HEK293 (cell line): ENCODE measurements at regions not wholly inside any gene's neighbourhood (a gene's known extent, or its start where the extent isn't known, plus 50 kb on each side); places are given as distances from the start of the nearest gene placed in this dataset.

Source experiments
- MYNN ChIP-seq: fragments of 450-650 bp; formaldehyde crosslinking; IDR thresholded peaks from 2 replicates; pipeline ENCODE4 v1.5.1; 2016; ENCODE audit warnings: missing biosample characterization, missing genetic modification characterization, borderline replicate concordance
- SETDB1 ChIP-seq: IDR thresholded peaks from one replicate; pipeline ENCODE4 v1.6.1; 2017; ENCODE audit warnings: mild to moderate bottlenecking, low read length, moderate library complexity, mixed read lengths; ENCODE audit not compliant: insufficient read length
- ZNF302 ChIP-seq: fragments of 450-650 bp; formaldehyde crosslinking; IDR thresholded peaks from 2 replicates; pipeline ENCODE4 v1.5.1; 2016; ENCODE audit warnings: missing biosample characterization, missing genetic modification characterization, low read depth
- ZNF366 ChIP-seq: fragments of 450-650 bp; formaldehyde crosslinking; conservative IDR thresholded peaks from 2 replicates; pipeline ENCODE4 v1.5.1; 2016; ENCODE audit warnings: missing biosample characterization, missing genetic modification characterization
- ZNF37A ChIP-seq: fragments of 450-650 bp; IDR thresholded peaks from 2 replicates; pipeline ENCODE4 v1.5.1; 2018; ENCODE audit warnings: missing biosample characterization, missing genetic modification characterization
- ZNF514 ChIP-seq: fragments of 450-650 bp; formaldehyde crosslinking; IDR thresholded peaks from 2 replicates; pipeline ENCODE4 v1.5.1; 2016; ENCODE audit warnings: missing biosample characterization, missing genetic modification characterization
- ZNF558 ChIP-seq: fragments of 450-650 bp; formaldehyde crosslinking; IDR thresholded peaks from 2 replicates; pipeline ENCODE4 v1.5.1; 2016; ENCODE audit warnings: missing biosample characterization, missing genetic modification characterization
- ZNF777 ChIP-seq: fragments of 450-650 bp; formaldehyde crosslinking; IDR thresholded peaks from 2 replicates; pipeline ENCODE4 v1.5.1; 2017; ENCODE audit warnings: missing biosample characterization, missing genetic modification characterization, borderline replicate concordance
- TF ChIP-seq, protein P1 (sequence below): fragments of 450-650 bp; formaldehyde crosslinking; IDR thresholded peaks from 2 replicates; pipeline ENCODE4 v1.5.1; 2016; ENCODE audit warnings: missing biosample characterization, missing genetic modification characterization
- TF ChIP-seq, protein P2 (sequence below): fragments of 450-650 bp; formaldehyde crosslinking; IDR thresholded peaks from 2 replicates; pipeline ENCODE4 v1.5.1; 2016; ENCODE audit warnings: missing biosample characterization, missing genetic modification characterization
- TF ChIP-seq, protein P3 (sequence below): fragments of 450-650 bp; formaldehyde crosslinking; optimal IDR thresholded peaks from 2 replicates; pipeline ENCODE3; 2016; ENCODE audit warnings: missing biosample characterization, mild to moderate bottlenecking, missing genetic modification characterization
- TF ChIP-seq, protein P4 (sequence below): fragments of 450-650 bp; formaldehyde crosslinking; IDR thresholded peaks from 2 replicates; pipeline ENCODE4 v1.5.1; 2016; ENCODE audit warnings: missing biosample characterization, missing genetic modification characterization

DNA sequence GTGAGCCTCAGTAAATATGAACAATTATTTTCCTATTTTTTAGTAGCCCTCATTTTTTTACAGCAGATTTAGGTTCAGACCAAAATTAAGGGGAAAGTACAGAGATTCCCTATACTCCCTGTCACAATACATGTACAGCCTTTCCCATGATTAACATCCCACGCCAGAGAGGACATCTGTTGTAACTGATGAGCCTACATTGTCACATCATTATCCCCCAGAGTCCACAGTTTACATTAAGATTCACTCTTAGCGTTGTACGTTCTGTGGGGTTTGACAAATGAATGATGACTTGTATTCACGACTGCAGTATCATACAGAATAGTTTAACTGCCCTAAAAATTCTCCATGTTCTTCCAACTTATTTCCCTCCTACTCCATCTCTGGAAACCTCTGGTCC lies 262.3 kb upstream of the MSX2 start:
- TF ChIP-seq, protein P1, sequence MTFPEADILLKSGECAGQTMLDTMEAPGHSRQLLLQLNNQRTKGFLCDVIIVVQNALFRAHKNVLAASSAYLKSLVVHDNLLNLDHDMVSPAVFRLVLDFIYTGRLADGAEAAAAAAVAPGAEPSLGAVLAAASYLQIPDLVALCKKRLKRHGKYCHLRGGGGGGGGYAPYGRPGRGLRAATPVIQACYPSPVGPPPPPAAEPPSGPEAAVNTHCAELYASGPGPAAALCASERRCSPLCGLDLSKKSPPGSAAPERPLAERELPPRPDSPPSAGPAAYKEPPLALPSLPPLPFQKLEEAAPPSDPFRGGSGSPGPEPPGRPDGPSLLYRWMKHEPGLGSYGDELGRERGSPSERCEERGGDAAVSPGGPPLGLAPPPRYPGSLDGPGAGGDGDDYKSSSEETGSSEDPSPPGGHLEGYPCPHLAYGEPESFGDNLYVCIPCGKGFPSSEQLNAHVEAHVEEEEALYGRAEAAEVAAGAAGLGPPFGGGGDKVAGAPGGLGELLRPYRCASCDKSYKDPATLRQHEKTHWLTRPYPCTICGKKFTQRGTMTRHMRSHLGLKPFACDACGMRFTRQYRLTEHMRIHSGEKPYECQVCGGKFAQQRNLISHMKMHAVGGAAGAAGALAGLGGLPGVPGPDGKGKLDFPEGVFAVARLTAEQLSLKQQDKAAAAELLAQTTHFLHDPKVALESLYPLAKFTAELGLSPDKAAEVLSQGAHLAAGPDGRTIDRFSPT (tag by site-specific recombination): no peak
- TF ChIP-seq, protein P2, sequence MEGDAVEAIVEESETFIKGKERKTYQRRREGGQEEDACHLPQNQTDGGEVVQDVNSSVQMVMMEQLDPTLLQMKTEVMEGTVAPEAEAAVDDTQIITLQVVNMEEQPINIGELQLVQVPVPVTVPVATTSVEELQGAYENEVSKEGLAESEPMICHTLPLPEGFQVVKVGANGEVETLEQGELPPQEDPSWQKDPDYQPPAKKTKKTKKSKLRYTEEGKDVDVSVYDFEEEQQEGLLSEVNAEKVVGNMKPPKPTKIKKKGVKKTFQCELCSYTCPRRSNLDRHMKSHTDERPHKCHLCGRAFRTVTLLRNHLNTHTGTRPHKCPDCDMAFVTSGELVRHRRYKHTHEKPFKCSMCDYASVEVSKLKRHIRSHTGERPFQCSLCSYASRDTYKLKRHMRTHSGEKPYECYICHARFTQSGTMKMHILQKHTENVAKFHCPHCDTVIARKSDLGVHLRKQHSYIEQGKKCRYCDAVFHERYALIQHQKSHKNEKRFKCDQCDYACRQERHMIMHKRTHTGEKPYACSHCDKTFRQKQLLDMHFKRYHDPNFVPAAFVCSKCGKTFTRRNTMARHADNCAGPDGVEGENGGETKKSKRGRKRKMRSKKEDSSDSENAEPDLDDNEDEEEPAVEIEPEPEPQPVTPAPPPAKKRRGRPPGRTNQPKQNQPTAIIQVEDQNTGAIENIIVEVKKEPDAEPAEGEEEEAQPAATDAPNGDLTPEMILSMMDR: no peak
- TF ChIP-seq ZNF514 (tag by site-specific recombination) (no peak), SETDB1 (no peak), ZNF777 (tag by site-specific recombination) (no peak), ZNF558 (no peak), MYNN (tag by site-specific recombination) (no peak), ZNF302 (tag by site-specific recombination) (no peak), ZNF37A (no peak), ZNF366 (tag by site-specific recombination) (no peak)
- TF ChIP-seq, protein P3, sequence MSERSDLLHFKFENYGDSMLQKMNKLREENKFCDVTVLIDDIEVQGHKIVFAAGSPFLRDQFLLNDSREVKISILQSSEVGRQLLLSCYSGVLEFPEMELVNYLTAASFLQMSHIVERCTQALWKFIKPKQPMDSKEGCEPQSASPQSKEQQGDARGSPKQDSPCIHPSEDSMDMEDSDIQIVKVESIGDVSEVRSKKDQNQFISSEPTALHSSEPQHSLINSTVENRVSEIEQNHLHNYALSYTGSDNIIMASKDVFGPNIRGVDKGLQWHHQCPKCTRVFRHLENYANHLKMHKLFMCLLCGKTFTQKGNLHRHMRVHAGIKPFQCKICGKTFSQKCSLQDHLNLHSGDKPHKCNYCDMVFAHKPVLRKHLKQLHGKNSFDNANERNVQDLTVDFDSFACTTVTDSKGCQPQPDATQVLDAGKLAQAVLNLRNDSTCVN: no peak
- TF ChIP-seq, protein P4, sequence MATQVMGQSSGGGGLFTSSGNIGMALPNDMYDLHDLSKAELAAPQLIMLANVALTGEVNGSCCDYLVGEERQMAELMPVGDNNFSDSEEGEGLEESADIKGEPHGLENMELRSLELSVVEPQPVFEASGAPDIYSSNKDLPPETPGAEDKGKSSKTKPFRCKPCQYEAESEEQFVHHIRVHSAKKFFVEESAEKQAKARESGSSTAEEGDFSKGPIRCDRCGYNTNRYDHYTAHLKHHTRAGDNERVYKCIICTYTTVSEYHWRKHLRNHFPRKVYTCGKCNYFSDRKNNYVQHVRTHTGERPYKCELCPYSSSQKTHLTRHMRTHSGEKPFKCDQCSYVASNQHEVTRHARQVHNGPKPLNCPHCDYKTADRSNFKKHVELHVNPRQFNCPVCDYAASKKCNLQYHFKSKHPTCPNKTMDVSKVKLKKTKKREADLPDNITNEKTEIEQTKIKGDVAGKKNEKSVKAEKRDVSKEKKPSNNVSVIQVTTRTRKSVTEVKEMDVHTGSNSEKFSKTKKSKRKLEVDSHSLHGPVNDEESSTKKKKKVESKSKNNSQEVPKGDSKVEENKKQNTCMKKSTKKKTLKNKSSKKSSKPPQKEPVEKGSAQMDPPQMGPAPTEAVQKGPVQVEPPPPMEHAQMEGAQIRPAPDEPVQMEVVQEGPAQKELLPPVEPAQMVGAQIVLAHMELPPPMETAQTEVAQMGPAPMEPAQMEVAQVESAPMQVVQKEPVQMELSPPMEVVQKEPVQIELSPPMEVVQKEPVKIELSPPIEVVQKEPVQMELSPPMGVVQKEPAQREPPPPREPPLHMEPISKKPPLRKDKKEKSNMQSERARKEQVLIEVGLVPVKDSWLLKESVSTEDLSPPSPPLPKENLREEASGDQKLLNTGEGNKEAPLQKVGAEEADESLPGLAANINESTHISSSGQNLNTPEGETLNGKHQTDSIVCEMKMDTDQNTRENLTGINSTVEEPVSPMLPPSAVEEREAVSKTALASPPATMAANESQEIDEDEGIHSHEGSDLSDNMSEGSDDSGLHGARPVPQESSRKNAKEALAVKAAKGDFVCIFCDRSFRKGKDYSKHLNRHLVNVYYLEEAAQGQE (tag by site-specific recombination): no peak
